Osteoblast (primary cell): ENCODE measurements at regions not wholly inside any gene's neighbourhood (a gene's known extent, or its start where the extent isn't known, plus 50 kb on each side); places are given as distances from the start of the nearest gene placed in this dataset.
A peak's percentile ranks its signal among the peaks of the same experiment; 100 is the strongest.
"Not testable (repeated sequence)": the region's sequence is repeated elsewhere in the genome, so short reads cannot be mapped to it uniquely, and the experiment has no call there.

Experiments used
- DNase-seq: peaks from one replicate; pipeline ENCODE4 v3.0.0; 2011; ENCODE audit warnings: low spot score, mixed read lengths; ENCODE audit not compliant: insufficient read length; ENCODE audit errors: missing footprints
- H2AFZ ChIP-seq: 2 replicates; pipeline ENCODE4 v1.6.0; 2011; ENCODE audit warnings: mild to moderate bottlenecking, low read length
- H3K27ac ChIP-seq: 2 replicates; pipeline ENCODE4 v1.5.1; 2011; ENCODE audit warnings: mild to moderate bottlenecking, low read depth, low read length, moderate library complexity
- H3K27me3 ChIP-seq: 2 replicates; pipeline ENCODE4 v1.6.0; 2012; ENCODE audit warnings: mild to moderate bottlenecking, control low read depth, inconsistent platforms, low read length, moderate library complexity; ENCODE audit not compliant: insufficient read depth
- H3K36me3 ChIP-seq: 2 replicates; pipeline ENCODE4 v1.5.1; 2011; ENCODE audit warnings: mild to moderate bottlenecking, low read length, control low read depth, moderate library complexity; ENCODE audit not compliant: insufficient read depth
- H3K4me1 ChIP-seq: 2 replicates; pipeline ENCODE4 v1.5.1; 2011; ENCODE audit warnings: mild to moderate bottlenecking, low read length, control low read depth, moderate library complexity; ENCODE audit not compliant: insufficient read depth
- H3K4me2 ChIP-seq: 2 replicates; pipeline ENCODE4 v1.6.0; 2011; ENCODE audit warnings: mild to moderate bottlenecking, low read length; ENCODE audit not compliant: insufficient read depth
- H3K4me3 ChIP-seq: fragments of 200-600 bp; sonication (generic); 3 replicates; pipeline ENCODE4 v1.5.1; 2012; ENCODE audit warnings: mild to moderate bottlenecking, low read length, inconsistent platforms; ENCODE audit not compliant: insufficient read depth
- H3K79me2 ChIP-seq: 2 replicates; pipeline ENCODE4 v1.6.0; 2012; ENCODE audit warnings: mild to moderate bottlenecking, low read length, control low read depth, inconsistent platforms; ENCODE audit not compliant: insufficient read depth
- H3K9me3 ChIP-seq: 2 replicates; pipeline ENCODE4 v1.5.1; 2011; ENCODE audit warnings: low read depth, low read length, control low read depth
- H4K20me1 ChIP-seq: 2 replicates; pipeline ENCODE4 v1.6.0; 2012; ENCODE audit warnings: mild to moderate bottlenecking, low read length, control low read depth; ENCODE audit not compliant: insufficient read depth
- CTCF ChIP-seq: IDR thresholded peaks from 2 replicates; pipeline ENCODE4 v1.5.1; 2011; ENCODE audit warnings: mild to moderate bottlenecking, low read depth, low read length, moderate library complexity; ENCODE audit errors: extremely low read depth

GRCh38 chr12:65731771-65732170 lies 92.5 kb upstream of the HMGA2 start:
- no peak overlapping the region for H3K4me3 ChIP-seq
- no peak overlapping the region for H3K4me2 ChIP-seq
- no peak overlapping the region for H2AFZ ChIP-seq
- no peaks in the 10 kb centered on the region for H3K36me3 ChIP-seq
- peaks cover 3% of the 10 kb centered on the region for H3K4me1 ChIP-seq
- no peaks in the 10 kb centered on the region for H4K20me1 ChIP-seq
- H3K79me2 ChIP-seq: no peaks in the 10 kb centered on the region
- H3K27me3 ChIP-seq: peaks cover 21% of the 10 kb centered on the region
- TF ChIP-seq CTCF: no peak
- no peaks in the 10 kb centered on the region for H3K9me3 ChIP-seq
- no peak for DNase-seq
- H3K27ac ChIP-seq: no peak overlapping the region

DNA sequence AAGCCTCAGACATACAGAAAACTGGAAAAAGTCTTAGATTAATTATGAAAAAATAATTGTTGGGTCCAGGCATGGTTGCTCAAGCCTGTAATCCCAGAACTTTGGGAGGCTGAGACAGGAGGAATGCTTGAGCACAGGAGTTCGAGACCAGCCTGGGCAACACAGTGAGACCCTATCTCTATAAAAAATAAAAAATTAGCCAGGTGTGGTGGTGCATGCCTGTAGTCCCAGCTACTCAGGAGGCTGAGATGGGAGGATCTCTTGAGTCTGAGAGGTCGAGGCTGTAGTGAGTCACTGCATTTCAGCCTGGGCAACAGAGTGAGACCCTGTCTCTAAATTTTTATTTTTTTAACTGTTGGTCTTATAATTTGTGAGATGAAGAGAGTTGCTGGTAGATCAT lies 90.6 kb upstream of the HMGA2 start:
- not testable (repeated sequence) for H2AFZ ChIP-seq, H3K4me1 ChIP-seq, H3K36me3 ChIP-seq, DNase-seq, H3K4me3 ChIP-seq, H3K27ac ChIP-seq, H3K79me2 ChIP-seq, H4K20me1 ChIP-seq, H3K4me2 ChIP-seq, H3K9me3 ChIP-seq
- H3K27me3 ChIP-seq: peaks cover 14% of the 10 kb centered on the region

GRCh38 chr12:65734226-65734625 lies 90.1 kb upstream of the HMGA2 start:
- Histone ChIP-seq H3K4me1 (peaks cover 3% of the 10 kb centered on the region), H3K27me3 (peaks cover 9% of the 10 kb centered on the region), H3K27ac (no peak overlapping the region), H2AFZ (no peak overlapping the region), H3K4me3 (no peak overlapping the region), H3K9me3 (no peaks in the 10 kb centered on the region), H4K20me1 (no peaks in the 10 kb centered on the region), H3K4me2 (no peak overlapping the region), H3K79me2 (no peaks in the 10 kb centered on the region), H3K36me3 (no peaks in the 10 kb centered on the region)
- TF ChIP-seq CTCF: no peak
- DNase-seq: no peak

- H3K79me2 ChIP-seq: no peaks in the 10 kb centered on the region
- no peak overlapping the region for H2AFZ ChIP-seq
- no peaks in the 10 kb centered on the region for H3K27me3 ChIP-seq
- no peak for DNase-seq
- H3K4me1 ChIP-seq: peaks cover 13% of the 10 kb centered on the region
- H3K4me3 ChIP-seq: no peak overlapping the region
- no peak overlapping the region for H3K27ac ChIP-seq
- no peaks in the 10 kb centered on the region for H3K9me3 ChIP-seq
- no peaks in the 10 kb centered on the region for H3K36me3 ChIP-seq
- no peak overlapping the region for H3K4me2 ChIP-seq
- no peak for TF ChIP-seq CTCF
- H4K20me1 ChIP-seq: no peaks in the 10 kb centered on the region
Observed at GRCh38 chr12:65739606-65740005, 84.7 kb upstream of the HMGA2 start.

DNA sequence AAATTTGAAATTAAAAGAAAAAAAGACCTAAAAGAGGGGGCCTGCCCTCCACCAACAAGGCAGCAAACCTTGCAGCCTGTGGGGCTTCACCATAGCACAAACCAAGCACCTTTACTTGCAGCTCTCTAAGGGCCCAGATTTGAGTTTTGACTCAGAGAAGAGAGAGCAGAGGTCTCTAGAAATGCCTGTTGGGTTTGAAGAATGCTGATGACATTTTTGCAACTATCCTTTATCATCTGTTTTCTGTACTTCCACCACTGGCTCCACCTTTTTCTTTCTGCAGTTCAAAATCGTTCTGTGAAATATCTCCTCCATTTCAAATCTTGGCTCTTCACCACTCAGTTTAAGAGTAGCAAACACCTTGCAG lies 83.8 kb upstream of the HMGA2 start:
- no peak for TF ChIP-seq CTCF
- Histone ChIP-seq H3K36me3 (no peaks in the 10 kb centered on the region), H3K27me3 (no peaks in the 10 kb centered on the region), H4K20me1 (no peaks in the 10 kb centered on the region), H3K27ac (peak overlapping the region; percentile 90), H3K4me3 (peak overlapping the region; percentile 86), H3K79me2 (no peaks in the 10 kb centered on the region), H2AFZ (peak overlapping the region; percentile 88), H3K9me3 (no peaks in the 10 kb centered on the region), H3K4me1 (peaks cover 13% of the 10 kb centered on the region), H3K4me2 (peak overlapping the region; percentile 86)
- DNase-seq: peak; percentile 88
